ENCODE measurements at regions not wholly inside any gene's neighbourhood (a gene's known extent, or its start where the extent isn't known, plus 50 kb on each side); places are given as distances from the start of the nearest gene placed in this dataset.
"Not testable (repeated sequence)": the region's sequence is repeated elsewhere in the genome, so short reads cannot be mapped to it uniquely, and the experiment has no call there.

DNA sequence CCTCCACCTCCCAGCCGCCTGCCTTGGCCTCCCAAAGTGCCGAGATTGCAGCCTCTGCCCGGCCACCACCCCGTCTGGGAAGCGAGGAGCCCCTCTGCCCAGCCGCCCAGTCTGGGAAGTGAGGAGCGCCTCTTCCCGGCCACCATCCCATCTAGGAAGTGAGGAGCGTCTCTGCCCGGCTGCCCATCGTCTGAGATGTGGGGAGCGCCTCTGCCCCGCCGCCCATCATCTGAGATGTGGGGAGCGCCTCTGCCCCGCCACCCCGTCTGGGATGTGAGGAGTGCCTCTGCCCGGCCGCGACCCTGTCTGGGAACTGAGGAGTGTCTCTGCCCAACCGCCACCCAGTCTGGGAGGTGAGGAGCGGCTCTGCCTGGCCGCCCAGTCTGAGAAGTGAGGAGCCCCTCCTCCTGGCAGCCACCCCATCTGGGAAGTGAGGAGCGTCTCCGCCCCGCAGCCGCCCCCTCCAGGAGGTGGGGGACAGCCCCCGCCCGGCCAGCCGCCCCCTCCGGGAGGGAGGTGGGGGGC is 296.3 kb downstream of the HNRNPD start:
- not testable (repeated sequence) for DNase-seq (ENCODE audit: low read depth in 2 of 2)

DNA sequence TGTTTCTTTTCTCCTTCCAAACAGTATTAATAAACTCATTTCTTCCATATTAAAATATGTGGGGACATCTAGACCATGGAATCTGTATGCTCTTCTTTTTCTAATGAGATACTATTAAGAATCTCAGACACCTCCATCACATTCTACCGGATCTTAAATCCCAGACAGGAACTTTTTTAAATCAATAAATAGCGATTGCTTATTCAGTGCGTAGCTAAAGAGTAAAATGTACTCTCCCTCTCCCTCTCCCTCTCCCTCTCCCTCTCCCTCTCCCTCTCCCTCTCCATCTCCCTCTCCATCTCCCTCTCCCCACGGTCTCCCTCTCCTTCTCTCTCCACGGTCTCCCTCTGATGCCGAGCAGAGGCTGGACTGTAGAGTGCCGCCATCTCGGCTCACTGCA is 297.0 kb downstream of the HNRNPD start:
- DNase-seq (ENCODE audit: low read depth in 2 of 2) = no peak

DNA sequence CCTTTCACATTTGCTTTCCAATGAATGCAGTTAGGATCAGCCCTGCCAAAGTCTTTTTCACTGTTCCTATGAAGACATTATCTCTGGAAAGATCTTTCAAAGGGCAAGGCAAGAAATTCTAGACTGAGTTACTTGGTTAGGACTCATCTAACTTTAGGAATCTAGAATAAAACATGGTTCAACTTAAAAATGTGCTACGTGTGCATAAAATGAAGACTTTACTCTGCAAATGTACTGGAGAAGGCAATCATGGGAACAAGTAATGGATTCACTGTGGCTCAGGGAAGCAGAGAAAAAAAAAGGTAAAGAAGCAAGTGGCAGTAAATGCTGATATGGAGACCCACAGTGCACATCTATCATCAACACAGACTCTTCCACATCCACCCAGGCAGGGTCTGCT is 297.4 kb downstream of the HNRNPD start:
- DNase-seq (ENCODE audit: low read depth in 2 of 2) = no peak

DNA sequence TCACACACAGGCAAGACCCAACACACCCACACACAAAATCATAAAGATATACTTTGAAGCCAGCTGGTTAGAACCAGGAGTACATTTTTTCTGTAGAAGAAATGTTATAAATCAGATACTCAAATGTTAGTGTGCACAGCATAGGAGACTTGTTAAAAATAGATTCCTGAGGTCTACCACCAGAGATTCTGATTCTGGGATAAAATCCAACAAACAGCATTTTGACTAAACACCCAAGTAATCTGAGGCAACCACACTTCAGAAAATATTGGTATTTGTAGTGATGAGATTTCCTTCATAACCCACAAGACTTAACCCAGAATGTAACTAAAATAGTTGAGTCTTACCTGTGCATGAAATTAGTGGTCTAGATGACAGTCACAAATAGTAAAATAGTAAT is 301.8 kb downstream of the HNRNPD start:
- DNase-seq (ENCODE audit: low read depth in 2 of 2) = no peak

DNA sequence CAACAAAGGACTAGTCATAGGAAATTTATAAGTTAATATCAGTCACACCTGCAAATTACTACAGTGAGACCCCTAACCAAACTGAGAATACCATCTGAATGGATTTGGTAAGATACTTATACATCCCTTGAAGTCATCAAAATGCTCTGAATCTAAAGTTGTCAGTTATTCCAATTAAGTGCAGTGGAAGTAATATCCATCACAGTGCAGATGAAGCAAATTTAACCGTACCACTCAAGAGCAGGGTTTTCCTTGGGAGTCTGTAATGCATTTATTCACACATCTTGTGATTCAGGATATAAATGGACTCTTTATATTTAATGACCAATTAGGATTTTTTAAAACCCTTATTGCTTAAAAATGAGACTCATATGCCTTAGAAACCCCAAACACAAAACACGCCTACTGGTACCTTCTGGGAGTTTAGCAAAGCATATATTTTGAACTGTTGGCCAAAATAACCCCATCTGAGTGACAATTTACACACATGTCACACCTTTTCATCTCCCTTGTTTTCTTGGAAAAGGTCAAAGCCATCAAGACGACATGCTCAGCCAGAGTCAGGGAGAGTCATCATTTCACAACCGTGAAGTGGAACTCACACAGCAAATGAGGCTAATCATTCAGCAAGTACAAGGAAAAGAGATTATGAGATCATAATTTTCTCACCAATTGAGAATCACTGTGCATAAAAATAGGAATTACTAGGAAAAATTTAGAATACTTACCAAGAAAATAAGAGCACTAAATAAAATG is 303.7 kb downstream of the HNRNPD start:
- no peak for DNase-seq (ENCODE audit: low read depth in 2 of 2)

DNA sequence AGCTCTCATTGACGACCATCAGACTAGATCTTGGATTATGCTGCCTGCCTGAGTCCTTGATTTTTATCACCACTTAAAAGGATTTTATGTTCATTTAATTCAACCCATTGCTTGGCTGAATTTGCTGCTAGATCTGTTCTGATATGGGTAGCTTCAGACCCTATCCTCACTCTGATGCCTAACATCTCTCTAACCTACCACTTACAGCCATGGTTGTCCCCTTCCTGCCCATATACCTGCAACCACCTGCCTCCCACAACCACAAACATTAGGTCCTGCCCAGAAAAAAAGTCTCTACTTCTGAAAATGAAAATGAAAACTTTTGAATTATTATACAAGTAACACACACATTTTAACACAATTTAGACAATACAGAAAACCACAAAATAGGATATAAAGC is 310.8 kb downstream of the HNRNPD start:
- DNase-seq (ENCODE audit: low read depth in 2 of 2) = no peak

DNA sequence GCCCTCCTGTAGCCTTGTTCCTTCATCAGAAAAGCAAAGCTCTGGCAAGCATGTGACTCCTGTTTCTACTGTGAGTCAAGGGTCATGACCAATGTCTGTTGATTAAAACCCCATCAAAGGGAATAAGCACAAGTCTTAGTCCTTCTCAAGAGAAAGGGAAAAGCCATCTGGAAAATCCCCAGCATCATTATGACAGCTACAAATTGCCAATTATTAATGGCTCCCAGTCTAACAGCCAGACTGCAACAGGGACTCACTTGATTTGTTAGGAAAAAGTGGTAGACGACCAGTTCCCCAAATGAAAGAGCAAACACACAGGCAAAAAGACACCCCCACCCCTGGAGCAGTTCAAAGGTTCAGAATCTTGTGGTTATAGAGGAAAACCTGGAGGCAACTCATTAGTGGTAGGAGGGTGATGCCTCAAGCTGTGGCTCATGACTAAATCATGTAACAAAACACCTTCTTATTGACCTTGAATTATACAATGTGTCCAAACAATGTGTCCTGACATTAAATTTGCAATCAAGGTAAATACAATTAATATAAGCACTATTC is 315.7 kb downstream of the HNRNPD start:
- no peak for DNase-seq (ENCODE audit: low read depth in 2 of 2)

DNA sequence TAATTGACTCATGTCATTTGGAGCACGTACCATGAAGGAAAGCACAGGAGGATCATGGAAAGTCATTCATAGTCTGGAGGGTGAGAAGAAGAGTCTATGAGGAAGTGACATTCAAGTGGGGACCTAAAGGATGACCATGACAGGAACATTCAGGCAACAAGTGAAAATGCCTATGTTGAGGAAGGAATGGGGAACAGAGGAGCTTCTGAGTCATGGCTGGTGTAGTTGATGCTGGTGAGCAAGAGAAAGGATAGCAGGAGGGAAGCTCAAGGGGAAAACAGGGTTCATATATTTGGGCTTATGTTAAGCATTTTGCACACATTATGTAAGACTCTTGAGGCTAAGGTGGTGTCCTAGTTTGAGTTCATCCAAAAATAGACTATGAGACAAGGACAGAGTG is 318.6 kb downstream of the HNRNPD start:
- DNase-seq (ENCODE audit: low read depth in 2 of 2) = no peak

DNA sequence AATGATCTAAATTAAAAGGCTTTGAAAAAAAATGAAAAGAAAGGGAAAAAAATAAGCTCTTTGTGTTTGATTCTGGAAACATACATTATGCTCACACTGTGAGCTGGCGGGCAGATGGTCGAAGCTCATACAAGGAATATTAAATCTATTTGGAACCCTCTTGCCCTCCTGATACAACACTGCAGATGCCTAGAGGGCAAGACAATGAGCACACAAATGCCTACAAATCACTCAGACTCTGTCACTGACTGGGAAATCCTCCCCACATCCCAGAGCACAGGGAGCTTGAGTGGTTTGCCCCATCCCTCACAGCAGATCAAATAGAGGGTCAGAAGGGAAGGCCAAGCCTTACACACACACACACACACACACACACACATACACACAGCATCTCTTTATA is 320.4 kb downstream of the HNRNPD start:
- DNase-seq (ENCODE audit: low read depth in 2 of 2) = no peak

DNA sequence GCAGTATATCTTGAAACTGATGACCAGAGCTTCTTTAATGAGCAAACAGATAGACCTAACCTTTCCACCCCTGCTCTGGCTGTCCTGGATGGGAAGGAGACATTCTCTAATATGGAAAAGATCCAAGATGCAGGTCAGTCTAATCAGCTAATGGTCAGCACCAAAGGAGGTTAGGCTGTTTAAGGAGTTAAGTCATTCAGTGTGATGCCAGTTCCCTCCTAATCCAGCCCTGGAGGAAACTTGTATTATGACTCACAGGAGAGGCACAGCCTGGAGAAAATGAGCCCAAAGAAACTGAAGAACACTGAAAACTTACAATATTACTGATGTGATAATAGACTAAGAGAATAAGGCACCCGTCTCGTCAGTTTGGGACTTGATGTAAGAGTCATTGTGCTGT is 323.0 kb downstream of the HNRNPD start:
- no peak for DNase-seq (ENCODE audit: low read depth in 2 of 2)

DNA sequence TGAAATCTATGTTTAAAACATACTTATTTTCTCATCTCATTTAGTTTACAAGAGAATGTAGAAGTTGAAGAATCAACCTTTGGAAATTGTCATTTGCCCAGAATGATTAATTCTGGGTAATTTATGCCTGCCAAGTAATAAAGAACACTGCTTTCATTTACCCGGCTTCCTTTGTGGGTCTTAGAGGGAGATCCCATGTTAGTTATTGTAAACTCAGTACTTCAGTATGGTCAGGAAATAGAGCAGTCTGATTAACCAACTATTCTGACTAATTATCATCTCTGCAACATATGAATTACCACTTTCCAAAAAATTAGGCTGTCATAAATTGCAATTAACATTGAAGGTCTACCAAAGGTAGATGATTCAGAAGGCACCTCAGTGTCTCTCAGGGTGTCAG is 324.5 kb downstream of the HNRNPD start:
- DNase-seq (ENCODE audit: low read depth in 2 of 2) = no peak

DNA sequence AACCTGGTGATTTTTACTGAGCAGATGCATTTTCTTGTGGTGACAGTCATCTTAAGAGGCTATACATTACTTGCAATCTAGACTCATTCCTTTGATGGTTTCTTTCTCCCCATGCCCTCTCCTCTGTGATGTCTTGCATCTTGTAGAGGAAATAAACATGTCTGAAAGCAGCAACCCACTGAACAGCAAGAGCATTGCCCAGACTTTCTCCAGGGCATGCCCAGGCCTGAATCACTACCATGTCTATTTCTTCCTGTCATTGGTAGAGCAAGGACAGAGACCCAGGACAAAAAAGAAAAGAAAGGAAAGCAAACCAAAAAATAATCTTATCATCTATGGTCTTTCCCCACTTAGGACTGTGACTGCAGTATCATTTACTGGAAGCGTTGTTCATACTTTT is 326.1 kb downstream of the HNRNPD start:
- no peak for DNase-seq (ENCODE audit: low read depth in 2 of 2)

DNA sequence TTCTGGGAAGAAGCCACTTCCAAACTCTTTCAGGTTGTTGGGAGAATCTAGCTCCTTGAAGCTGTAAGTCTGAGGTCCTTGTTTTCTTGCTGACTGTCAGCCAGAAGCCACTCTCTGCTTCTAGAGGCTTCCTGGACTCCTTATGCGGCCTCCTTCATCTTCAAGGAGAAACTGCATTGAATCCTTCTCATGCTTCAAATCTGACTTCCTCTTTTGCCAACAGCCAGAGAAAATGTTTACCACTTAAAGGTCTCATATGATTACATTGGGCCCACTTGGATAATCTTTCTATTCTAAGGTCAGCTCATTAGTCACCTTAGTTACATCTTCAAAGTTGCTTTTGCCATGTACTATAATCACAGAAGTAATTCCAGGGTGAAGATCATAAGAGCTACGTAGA is 327.0 kb downstream of the HNRNPD start:
- DNase-seq (ENCODE audit: low read depth in 2 of 2) = no peak

DNA sequence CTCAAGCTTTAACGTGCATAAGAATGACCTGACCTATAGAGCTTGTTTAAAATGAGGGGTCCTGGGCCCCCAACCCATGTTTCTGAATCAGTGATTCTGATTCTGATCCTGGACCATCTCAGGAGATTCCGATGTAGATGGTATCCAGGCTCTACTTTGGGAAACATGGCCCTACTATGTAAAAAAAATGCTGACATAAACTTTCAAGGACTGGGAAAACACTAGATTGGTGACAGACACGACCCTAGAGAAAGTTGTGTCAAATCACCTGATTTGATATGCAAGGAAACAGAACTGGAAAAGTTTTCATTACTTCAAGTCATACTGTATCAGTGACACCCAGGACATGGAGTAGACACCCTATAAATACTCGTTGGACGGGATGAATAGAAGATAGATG is 328.5 kb downstream of the HNRNPD start:
- DNase-seq (ENCODE audit: low read depth in 2 of 2) = no peak

DNA sequence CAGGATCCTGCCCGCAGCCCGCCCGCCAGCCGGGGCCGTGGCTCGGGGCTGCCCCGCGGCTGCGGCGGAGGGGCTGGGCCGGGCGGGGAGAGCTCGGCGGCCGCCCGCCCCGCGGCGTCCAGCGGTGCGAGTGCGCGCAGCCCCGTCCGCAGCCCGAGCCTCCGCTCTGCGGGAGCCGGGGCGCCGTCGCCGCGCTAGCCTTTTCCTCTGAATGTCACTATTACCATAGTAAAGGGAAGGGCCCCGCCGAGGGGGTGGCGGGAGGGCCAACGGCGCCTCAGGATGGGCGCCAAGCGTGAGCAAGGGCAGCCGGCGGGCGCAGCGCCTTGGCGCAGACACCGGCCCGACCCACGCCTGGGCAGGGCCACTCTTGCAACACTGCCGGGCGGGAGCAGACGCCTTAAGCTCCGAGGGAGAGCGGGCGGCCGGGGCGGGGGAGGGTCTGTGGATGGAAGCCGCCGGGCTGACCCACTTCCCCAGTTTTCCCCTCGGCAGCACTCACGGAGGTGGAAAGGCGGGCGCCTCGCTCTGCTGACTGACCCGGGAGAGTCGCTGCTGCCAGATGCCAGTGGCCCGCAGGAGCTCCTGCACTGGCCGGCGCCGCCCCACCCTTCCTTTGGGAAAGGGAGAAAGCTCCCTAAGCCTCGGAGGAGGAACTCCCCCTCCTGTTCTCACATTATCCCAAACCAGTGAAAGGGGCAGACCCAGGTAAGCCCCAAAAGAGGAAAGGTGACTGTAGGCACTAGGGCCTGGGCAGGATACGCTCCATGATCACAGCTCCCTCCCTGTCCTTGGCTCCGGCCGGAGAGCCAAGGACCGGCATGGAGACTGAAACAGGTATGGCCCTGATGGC is 329.4 kb downstream of the HNRNPD start:
- no peak for DNase-seq (ENCODE audit: low read depth in 2 of 2)

DNA sequence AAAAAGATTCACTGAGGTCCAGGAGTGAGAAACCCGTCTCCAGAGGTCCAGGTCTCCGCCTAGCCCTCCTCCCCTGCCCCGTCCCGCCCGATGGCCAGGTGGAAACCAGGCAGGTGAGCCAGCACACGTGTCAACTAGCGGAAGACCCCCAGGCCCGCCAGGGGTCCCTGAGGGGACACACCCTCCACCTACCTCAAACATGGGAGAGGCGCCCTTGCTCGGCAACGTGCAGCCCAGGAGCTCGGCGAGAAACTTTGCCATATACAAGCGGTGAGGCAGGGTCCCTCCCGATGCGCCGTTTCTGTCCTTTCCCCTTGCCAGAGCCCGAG is 330.0 kb downstream of the HNRNPD start:
- no peak for DNase-seq (ENCODE audit: low read depth in 2 of 2)

DNA sequence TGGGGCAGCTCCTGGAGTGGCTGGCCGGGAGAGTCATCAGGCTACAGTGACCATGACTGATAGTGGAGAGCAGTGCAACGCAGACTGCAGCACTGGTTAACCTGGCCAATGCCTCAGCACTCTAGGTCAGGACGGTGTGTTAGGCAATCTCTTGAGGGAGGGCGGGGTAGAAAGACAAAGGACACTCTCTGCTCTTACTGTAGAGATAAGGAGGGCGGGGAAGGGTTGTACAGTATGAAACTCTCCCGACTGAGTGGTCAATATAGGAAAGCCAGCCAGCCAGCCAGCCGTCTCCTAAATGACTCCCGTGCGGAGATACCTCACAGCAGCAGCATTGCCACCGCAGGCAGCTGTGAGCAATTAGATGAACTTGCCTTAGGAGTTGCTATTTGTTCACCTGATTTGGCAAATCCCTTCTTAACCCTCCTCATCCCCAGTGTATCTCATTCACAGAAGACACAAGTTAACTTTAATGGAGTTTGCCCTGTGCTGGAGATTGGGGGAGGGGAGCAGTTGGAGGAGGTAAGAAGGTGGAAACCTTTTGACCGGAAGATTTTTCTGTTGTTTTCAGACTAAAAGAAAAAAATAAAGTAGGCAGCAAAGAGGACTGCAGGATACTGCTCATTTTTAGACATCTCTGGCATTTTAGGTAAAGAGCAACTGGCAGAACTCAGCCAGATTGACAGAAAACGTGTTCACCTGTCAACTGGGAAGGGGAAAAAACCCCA is 330.5 kb downstream of the HNRNPD start:
- no peak for DNase-seq (ENCODE audit: low read depth in 2 of 2)

DNA sequence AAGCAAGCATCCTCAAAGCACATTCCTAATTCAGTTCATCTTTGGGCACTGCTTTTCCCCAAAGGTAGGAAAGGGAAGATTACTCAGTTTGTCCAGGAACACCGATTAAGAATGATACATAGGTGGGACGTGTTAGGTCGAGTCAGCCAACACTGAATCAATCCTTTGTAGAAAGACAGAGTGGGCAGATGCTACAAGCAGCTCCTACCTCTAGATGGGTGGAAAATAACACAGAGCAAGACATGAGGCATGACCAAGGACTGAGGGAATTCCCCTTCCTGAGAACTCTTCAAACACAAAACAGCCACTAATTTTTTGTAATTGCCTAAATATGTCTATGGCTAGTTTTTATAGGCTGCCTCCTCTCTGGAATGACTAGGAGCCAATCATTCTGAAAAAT is 331.7 kb downstream of the HNRNPD start:
- DNase-seq (ENCODE audit: low read depth in 2 of 2) = no peak

DNA sequence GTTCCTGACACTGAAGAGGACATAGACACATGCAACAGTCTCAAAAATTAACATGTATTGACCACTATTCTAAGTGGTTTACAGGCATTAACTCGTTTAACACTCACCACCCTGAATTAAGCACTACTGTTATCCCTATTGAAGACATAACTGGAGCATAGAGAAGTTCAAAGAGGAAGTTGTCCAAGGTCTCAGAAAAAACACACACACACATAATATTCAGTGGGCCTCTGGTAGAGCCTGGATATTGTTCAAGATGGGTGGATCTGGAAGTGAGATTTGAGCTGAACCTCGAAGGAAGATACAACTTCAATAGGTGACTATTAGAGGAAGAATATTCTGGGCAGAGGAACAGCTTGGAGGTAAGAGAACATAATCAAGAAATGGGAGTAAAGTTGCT is 334.9 kb downstream of the HNRNPD start:
- no peak for DNase-seq (ENCODE audit: low read depth in 2 of 2)

DNA sequence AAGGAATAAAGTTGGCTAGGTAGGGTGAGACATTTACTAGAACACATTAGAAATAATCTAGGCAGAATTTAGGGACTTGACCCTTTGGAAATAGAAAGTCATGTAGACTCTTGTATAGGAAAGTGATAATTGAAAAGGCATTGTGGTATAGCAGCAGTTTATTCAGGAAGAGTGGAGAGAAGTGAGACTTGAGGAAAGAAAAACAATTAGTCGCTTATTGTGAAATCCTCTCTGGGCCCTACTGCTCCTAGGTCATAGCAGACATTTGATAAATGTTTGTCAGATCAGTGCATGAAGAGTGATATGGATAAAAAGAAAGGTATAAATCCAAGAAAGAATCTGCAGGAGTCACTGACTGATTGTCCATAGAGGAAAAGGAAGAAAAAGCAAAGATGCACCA is 337.6 kb downstream of the HNRNPD start:
- DNase-seq (ENCODE audit: low read depth in 2 of 2) = no peak

DNA sequence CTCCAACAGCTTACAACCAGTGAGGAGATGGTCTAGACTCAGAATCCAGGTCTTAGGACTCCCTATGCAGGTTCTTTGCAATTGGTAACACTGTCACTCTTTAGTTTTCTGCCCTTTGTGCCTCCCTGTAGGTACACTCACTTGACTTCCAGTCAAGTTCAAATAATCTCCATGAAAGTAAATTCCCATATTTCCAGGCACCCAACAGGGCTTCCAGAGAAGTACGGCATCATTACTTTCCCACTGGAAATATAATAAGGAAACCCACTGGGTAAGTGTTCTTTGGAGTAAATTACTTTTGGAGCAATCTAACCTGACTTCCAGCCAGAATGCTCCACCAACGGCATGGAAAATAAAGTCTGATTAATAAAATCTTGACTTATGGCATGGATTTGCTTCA is 338.9 kb downstream of the HNRNPD start:
- no peak for DNase-seq (ENCODE audit: low read depth in 2 of 2)

DNA sequence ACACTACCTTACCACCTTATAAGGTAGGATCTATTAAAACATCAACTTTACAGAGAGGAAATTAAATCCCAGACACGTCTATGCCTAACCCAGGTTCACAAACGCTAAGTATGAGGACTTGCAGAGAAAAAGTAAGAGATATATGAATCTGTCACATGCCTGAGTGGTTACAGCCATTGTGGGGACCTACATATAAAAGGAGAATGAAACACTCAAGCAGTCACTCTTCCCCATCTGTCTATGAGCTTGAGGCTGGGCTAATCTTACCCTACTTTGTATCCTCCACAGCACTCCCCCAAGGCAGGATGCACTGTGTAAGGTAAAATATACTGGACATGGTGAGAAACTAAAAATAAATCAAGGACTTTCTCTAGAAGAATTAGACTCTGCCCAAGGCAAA is 339.9 kb downstream of the HNRNPD start:
- no peak for DNase-seq (ENCODE audit: low read depth in 2 of 2)

All from stimulated activated CD4-positive, alpha-beta T cell treated with anti-CD3 and anti-CD28 coated beads, Interleukin-1b, Interleukin-23, amount 100 ng/mL, for 4 hours (primary cell).